ENCODE measurements at regions not wholly inside any gene's neighbourhood (a gene's known extent, or its start where the extent isn't known, plus 50 kb on each side); places are given as distances from the start of the nearest gene placed in this dataset.

DNA sequence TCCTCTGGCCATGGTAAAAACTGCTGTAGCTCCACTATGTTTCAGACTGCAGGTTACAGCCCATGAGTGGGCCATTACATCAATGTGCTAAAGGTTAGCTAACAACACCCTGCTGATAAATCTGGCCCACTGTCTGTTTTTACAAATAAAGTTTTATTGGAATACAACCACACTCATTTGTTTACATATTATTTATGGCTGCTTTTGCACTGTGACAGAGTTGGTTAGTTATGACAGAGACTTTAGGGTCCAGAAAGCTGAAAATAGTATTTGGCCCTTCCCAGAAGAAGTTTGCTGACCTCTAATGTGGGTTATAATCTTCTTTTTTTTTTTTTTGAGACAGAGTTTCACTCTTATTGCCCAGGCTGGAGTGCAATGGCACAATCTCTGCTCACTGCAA lies 134.2 kb upstream of the PWP1 start:
- H3K27me3 ChIP-seq (replicated peaks; ENCODE audit: insufficient read depth) = no peaks in the 10 kb centered on the region
- H3K36me3 ChIP-seq = no peaks in the 10 kb centered on the region
- intact Hi-C loops (cut with DNase I) = no loop called here
- H3K4me1 ChIP-seq (replicated peaks) = no peaks in the 10 kb centered on the region
- H3K4me3 ChIP-seq = no peak overlapping the region
- no peak overlapping the region for H3K27ac ChIP-seq
- TF ChIP-seq POLR2A (IDR thresholded peaks at IDR 0.05) (no peak), POLR2AphosphoS5 (IDR thresholded peaks at IDR 0.05) (no peak)
- TF ChIP-seq, protein P1, sequence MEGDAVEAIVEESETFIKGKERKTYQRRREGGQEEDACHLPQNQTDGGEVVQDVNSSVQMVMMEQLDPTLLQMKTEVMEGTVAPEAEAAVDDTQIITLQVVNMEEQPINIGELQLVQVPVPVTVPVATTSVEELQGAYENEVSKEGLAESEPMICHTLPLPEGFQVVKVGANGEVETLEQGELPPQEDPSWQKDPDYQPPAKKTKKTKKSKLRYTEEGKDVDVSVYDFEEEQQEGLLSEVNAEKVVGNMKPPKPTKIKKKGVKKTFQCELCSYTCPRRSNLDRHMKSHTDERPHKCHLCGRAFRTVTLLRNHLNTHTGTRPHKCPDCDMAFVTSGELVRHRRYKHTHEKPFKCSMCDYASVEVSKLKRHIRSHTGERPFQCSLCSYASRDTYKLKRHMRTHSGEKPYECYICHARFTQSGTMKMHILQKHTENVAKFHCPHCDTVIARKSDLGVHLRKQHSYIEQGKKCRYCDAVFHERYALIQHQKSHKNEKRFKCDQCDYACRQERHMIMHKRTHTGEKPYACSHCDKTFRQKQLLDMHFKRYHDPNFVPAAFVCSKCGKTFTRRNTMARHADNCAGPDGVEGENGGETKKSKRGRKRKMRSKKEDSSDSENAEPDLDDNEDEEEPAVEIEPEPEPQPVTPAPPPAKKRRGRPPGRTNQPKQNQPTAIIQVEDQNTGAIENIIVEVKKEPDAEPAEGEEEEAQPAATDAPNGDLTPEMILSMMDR (IDR thresholded peaks at IDR 0.05) = no peak
- DNase-seq (ENCODE audit: low spot score) = no peak
- no peaks in the 10 kb centered on the region for H3K9me3 ChIP-seq

DNA sequence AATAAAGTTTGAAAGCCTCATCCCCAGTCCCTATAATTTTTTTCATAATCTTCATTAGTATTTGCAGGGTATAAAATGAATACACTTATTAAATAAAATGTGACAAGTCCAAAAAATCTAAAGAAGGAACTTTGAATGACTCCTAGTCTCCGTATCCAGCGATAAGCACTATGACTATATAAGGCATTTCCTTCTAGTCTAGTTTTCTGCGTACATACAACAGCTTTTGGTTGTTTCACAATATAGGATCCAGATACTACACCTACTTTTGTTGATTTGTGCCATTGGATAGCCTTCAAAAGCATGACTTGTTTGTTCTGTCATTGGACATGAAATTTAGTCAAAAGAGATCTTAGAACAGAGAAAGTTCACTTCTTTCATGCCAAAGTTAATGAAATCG lies 133.3 kb upstream of the PWP1 start:
- no peaks in the 10 kb centered on the region for H3K36me3 ChIP-seq
- 79% methylated on average over 4 of the region's 4 CpGs for WGBS

DNA sequence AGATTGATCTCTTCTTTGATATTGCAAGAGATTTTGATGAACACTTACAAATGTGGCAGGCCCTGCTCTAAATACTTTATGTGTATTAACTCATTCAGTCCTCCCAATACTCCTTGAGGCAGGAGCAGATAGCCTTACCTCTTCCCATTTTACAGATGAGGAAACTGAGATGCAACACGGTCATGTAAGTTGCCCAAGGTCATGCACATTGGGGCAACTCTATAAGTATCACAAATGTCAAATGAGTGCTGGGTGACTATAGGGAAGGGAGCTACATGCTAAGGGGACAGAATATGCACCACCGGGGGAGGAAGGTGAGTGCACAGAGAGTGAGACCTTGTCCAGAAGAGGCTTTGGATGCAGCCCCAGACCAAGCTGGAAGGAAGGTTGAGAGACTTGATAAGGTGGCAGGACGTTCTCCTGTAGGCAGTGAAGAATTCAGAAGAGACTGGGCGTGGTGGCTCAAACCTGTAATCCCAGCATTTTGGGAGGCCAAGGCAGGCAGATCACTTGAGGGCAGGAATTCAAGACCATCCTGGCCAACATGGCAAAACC lies 132.3 kb upstream of the PWP1 start:
- Histone ChIP-seq H3K27me3 (replicated peaks; ENCODE audit: insufficient read depth) (no peaks in the 10 kb centered on the region), H3K4me3 (no peak overlapping the region), H3K9me3 (no peaks in the 10 kb centered on the region), H3K27ac (no peak overlapping the region), H3K36me3 (no peaks in the 10 kb centered on the region), H3K4me1 (replicated peaks) (no peaks in the 10 kb centered on the region)
- intact Hi-C loops (cut with DNase I) = no loop called here
- TF ChIP-seq POLR2AphosphoS5 (IDR thresholded peaks at IDR 0.05) (no peak), POLR2A (IDR thresholded peaks at IDR 0.05) (no peak)
- TF ChIP-seq, protein P1 (IDR thresholded peaks at IDR 0.05) = no peak
- 78% methylated on average over 4 of the region's 4 CpGs for WGBS
- no peak for DNase-seq (ENCODE audit: low spot score)

More for the DNA sequence above, 133.3 kb upstream of the PWP1 start:
- no peaks in the 10 kb centered on the region for H3K9me3 ChIP-seq
- no peaks in the 10 kb centered on the region for H3K27me3 ChIP-seq (replicated peaks; ENCODE audit: insufficient read depth)
- DNase-seq (ENCODE audit: low spot score) = no peak
- no peaks in the 10 kb centered on the region for H3K4me1 ChIP-seq (replicated peaks)
- H3K4me3 ChIP-seq = no peak overlapping the region
- no peak for TF ChIP-seq POLR2A (IDR thresholded peaks at IDR 0.05)
- no peak overlapping the region for H3K27ac ChIP-seq
- intact Hi-C loops (cut with DNase I) = no loop called here

- H3K4me1 ChIP-seq (replicated peaks) = no peaks in the 10 kb centered on the region
- no peak overlapping the region for H3K4me3 ChIP-seq
- no peaks in the 10 kb centered on the region for H3K9me3 ChIP-seq
- intact Hi-C loops (cut with DNase I) = no loop called here
- DNase-seq (ENCODE audit: low spot score) = no peak
- H3K27me3 ChIP-seq (replicated peaks; ENCODE audit: insufficient read depth) = no peaks in the 10 kb centered on the region
- WGBS = 61% methylated on average over 4 of the region's 4 CpGs
- H3K27ac ChIP-seq = no peak overlapping the region
- no peaks in the 10 kb centered on the region for H3K36me3 ChIP-seq
- TF ChIP-seq, protein P1 (IDR thresholded peaks at IDR 0.05) = no peak
- TF ChIP-seq POLR2AphosphoS5 (IDR thresholded peaks at IDR 0.05) = no peak
- TF ChIP-seq POLR2A (IDR thresholded peaks at IDR 0.05) = no peak
Observed at GRCh38 chr12:107554941-107555340, 130.7 kb upstream of the PWP1 start.

- no peaks in the 10 kb centered on the region for H3K9me3 ChIP-seq
Observed at GRCh38 chr12:107557026-107557425, 128.6 kb upstream of the PWP1 start.

More at GRCh38 chr12:107557026-107557425, 128.6 kb upstream of the PWP1 start:
- no peaks in the 10 kb centered on the region for H3K27me3 ChIP-seq (replicated peaks; ENCODE audit: insufficient read depth)
- TF ChIP-seq POLR2A (IDR thresholded peaks at IDR 0.05) (no peak), POLR2AphosphoS5 (IDR thresholded peaks at IDR 0.05) (no peak)
- TF ChIP-seq, protein P1 (IDR thresholded peaks at IDR 0.05) = no peak
- H3K36me3 ChIP-seq = no peaks in the 10 kb centered on the region
- 90% methylated on average over 5 of the region's 5 CpGs for WGBS
- H3K27ac ChIP-seq = no peak overlapping the region
- intact Hi-C loops (cut with DNase I) = no loop called here
- no peak for DNase-seq (ENCODE audit: low spot score)
- H3K4me1 ChIP-seq (replicated peaks) = no peaks in the 10 kb centered on the region
- no peak overlapping the region for H3K4me3 ChIP-seq
